Omental fat pad (tissue), 3 donors: ENCODE measurements at regions not wholly inside any gene's neighbourhood (a gene's known extent, or its start where the extent isn't known, plus 50 kb on each side); places are given as distances from the start of the nearest gene placed in this dataset.

Source experiments
- ATAC-seq: fragments of 150-250 bp; one replicate; pipeline ENCODE4 v1.9.1; 2016; ENCODE audit warnings: mild to moderate bottlenecking, moderate library complexity; ENCODE audit not compliant: low FRiP score
- DNase-seq: peaks from one replicate; pipeline ENCODE4 v3.0.0-alpha.2; 2019; ENCODE audit warnings: low spot score
- CTCF ChIP-seq, 3 donors: fragments of 450-650 bp; IDR thresholded peaks; one replicate each; pipeline ENCODE4 v1.5.1; 2016 to 2017; ENCODE audit warnings: antibody characterized with exemption in 3 of 3, mild to moderate bottlenecking in 3 of 3, moderate library complexity in 2 of 3

GRCh38 chr4:85106166-85106565, 139.7 kb upstream of the WDFY3 start:
- DNase-seq, result no peak
- no peak for ATAC-seq
- no peak for TF ChIP-seq CTCF (IDR thresholded peaks at IDR 0.05)

GRCh38 chr4:85106805-85107336, 140.4 kb upstream of the WDFY3 start:
- no peak for DNase-seq
- no peak for ATAC-seq
- TF ChIP-seq CTCF (IDR thresholded peaks at IDR 0.05), result no peak

GRCh38 chr4:85107553-85107952, 141.1 kb upstream of the WDFY3 start:
- DNase-seq, result no peak
- no peak for TF ChIP-seq CTCF (IDR thresholded peaks at IDR 0.05)
- ATAC-seq, result no peak

- no peak for TF ChIP-seq CTCF (IDR thresholded peaks at IDR 0.05)
- DNase-seq (no peak), ATAC-seq (no peak)
These were observed 147.2 kb upstream of the WDFY3 start for GRCh38 chr4:85113706-85114105.

- no peak for TF ChIP-seq CTCF (IDR thresholded peaks at IDR 0.05)
- ATAC-seq (no peak), DNase-seq (no peak)
These were observed 148.0 kb upstream of the WDFY3 start for GRCh38 chr4:85114526-85114925.

- no peak for TF ChIP-seq CTCF (IDR thresholded peaks at IDR 0.05)
- DNase-seq (no peak), ATAC-seq (no peak)
These were observed 149.5 kb upstream of the WDFY3 start for GRCh38 chr4:85116008-85116407.

GRCh38 chr4:85125688-85126087, 159.2 kb upstream of the WDFY3 start:
- no peak for ATAC-seq
- no peak for TF ChIP-seq CTCF (IDR thresholded peaks at IDR 0.05)
- DNase-seq, result no peak
